IMR-90 (cell line): ENCODE measurements at regions not wholly inside any gene's neighbourhood (a gene's known extent, or its start where the extent isn't known, plus 50 kb on each side); places are given as distances from the start of the nearest gene placed in this dataset.

ENCODE experiments used
- ATAC-seq: fragments of 200-7000 bp; cut with Tn5 transposase; 2 replicates; pipeline ENCODE4 v1.9.1; 2020; ENCODE audit warnings: low read depth, mild to moderate bottlenecking, moderate library complexity
- BruUV-seq: library from RNA; stranded (reverse); fragments of 400-500 nt; replicated peaks from 2 replicates; lab custom pipeline; 2021; lab: Mats Ljungman, UMichigan
- CTCF ChIA-PET: fragments of 300-600 bp; formaldehyde crosslinking; extraction: SDS; loops from one replicate; lab custom pipeline; 2021; ENCODE audit warnings: antibody characterized with exemption; lab: Yijun Ruan, JAX
- POLR2A ChIA-PET: fragments of 300-600 bp; sonication (Branson Sonifier 250); formaldehyde crosslinking; loops from one replicate; lab custom pipeline; 2022; ENCODE audit warnings: antibody characterized with exemption; ENCODE audit not compliant: unreplicated experiment; lab: Charles Lee
- DNase-seq: peaks from one replicate; pipeline ENCODE4 v3.0.0; 2013
- H2AFZ ChIP-seq: replicated peaks from 2 replicates; pipeline ENCODE3; 2013; ENCODE audit warnings: low read length, mild to moderate bottlenecking; ENCODE audit not compliant: poor library complexity
- H2AK5ac ChIP-seq: 2 replicates; pipeline ENCODE4 v1.6.1; 2013; ENCODE audit warnings: low read depth, low read length, inconsistent platforms
- H2AK9ac ChIP-seq: replicated peaks from 2 replicates; pipeline ENCODE3; 2013; ENCODE audit warnings: mild to moderate bottlenecking, low read depth, low read length, moderate library complexity; ENCODE audit not compliant: poor library complexity
- H2BK120ac ChIP-seq: 2 replicates; pipeline ENCODE4 v1.6.1; 2013; ENCODE audit warnings: low read depth, low read length, inconsistent platforms
- H2BK15ac ChIP-seq: 3 replicates; pipeline ENCODE4 v1.6.1; 2013; ENCODE audit warnings: low read depth, low read length, inconsistent platforms
- H2BK20ac ChIP-seq: 2 replicates; pipeline ENCODE4 v1.6.1; 2013; ENCODE audit warnings: low read depth, mild to moderate bottlenecking, inconsistent platforms, low read length, moderate library complexity
- H2BK5ac ChIP-seq: 2 replicates; pipeline ENCODE4 v1.6.1; 2013; ENCODE audit warnings: mild to moderate bottlenecking, low read depth, low read length, inconsistent platforms; ENCODE audit not compliant: poor library complexity, severe bottlenecking
- H3K14ac ChIP-seq: replicated peaks from 2 replicates; pipeline ENCODE4 v1.6.1; 2013; ENCODE audit warnings: low read depth, low read length, inconsistent platforms
- H3K18ac ChIP-seq: 2 replicates; pipeline ENCODE4 v1.6.1; 2013; ENCODE audit warnings: low read depth, low read length, control low read depth
- H3K23ac ChIP-seq: 2 replicates; pipeline ENCODE4 v1.6.1; 2013; ENCODE audit warnings: low read depth, low read length, inconsistent platforms
- H3K27ac ChIP-seq: 2 replicates; pipeline ENCODE4 v1.5.1; 2013; ENCODE audit warnings: mild to moderate bottlenecking, control low read depth, low read length; ENCODE audit not compliant: insufficient read depth
- H3K27me3 ChIP-seq: 2 replicates; pipeline ENCODE4 v1.6.1; 2013; ENCODE audit warnings: low read length; ENCODE audit not compliant: control insufficient read depth, insufficient read depth
- H3K36me3 ChIP-seq: 2 replicates; pipeline ENCODE4 v1.6.1; 2013; ENCODE audit warnings: low read length, mixed read lengths; ENCODE audit not compliant: control insufficient read depth, insufficient read depth
- H3K4ac ChIP-seq: 2 replicates; pipeline ENCODE4 v1.6.1; 2013; ENCODE audit warnings: low read depth, low read length, inconsistent platforms
- H3K4me1 ChIP-seq: 2 replicates; pipeline ENCODE4 v1.6.1; 2013; ENCODE audit warnings: low read length, mixed read lengths; ENCODE audit not compliant: control insufficient read depth, insufficient read depth
- H3K4me2 ChIP-seq: 2 replicates; pipeline ENCODE4 v1.6.1; 2013; ENCODE audit warnings: low read depth, mild to moderate bottlenecking, control low read depth, low read length, moderate library complexity
- H3K4me3 ChIP-seq: 2 replicates; pipeline ENCODE4 v1.5.1; 2013; ENCODE audit warnings: low read depth, mild to moderate bottlenecking, control low read depth, low read length, moderate library complexity; ENCODE audit not compliant: insufficient read depth
- H3K56ac ChIP-seq: 2 replicates; pipeline ENCODE4 v1.6.1; 2013; ENCODE audit warnings: low read length, inconsistent platforms; ENCODE audit not compliant: insufficient read depth; ENCODE audit errors: extremely low read depth
- H3K79me1 ChIP-seq, 2 experiments: 2 replicates each; pipeline ENCODE4 v1.6.1; 2013; ENCODE audit warnings: low read length in 2 of 2, inconsistent platforms in 1 of 2, low read depth in 1 of 2
- H3K9ac ChIP-seq: 2 replicates; pipeline ENCODE4 v1.6.1; 2013; ENCODE audit warnings: low read depth, low read length, control low read depth
- H3K9me1 ChIP-seq: 2 replicates; pipeline ENCODE4 v1.6.1; 2013; ENCODE audit warnings: low read length, inconsistent platforms; ENCODE audit not compliant: insufficient read depth
- H3K9me3 ChIP-seq: 2 replicates; pipeline ENCODE4 v1.6.1; 2013; ENCODE audit warnings: low read length; ENCODE audit not compliant: control insufficient read depth, insufficient read depth
- H4K20me1 ChIP-seq: 2 replicates; pipeline ENCODE4 v1.6.1; 2013; ENCODE audit warnings: low read length, inconsistent platforms; ENCODE audit not compliant: insufficient read depth
- H4K5ac ChIP-seq: 2 replicates; pipeline ENCODE4 v1.6.1; 2013; ENCODE audit warnings: mild to moderate bottlenecking, low read depth, low read length, control low read depth
- H4K8ac ChIP-seq, 2 experiments: 2 replicates each; pipeline ENCODE4 v1.6.1; 2013; ENCODE audit warnings: low read depth in 2 of 2, low read length in 2 of 2, control low read depth in 1 of 2, inconsistent platforms in 1 of 2
- H4K91ac ChIP-seq: 2 replicates; pipeline ENCODE4 v1.6.1; 2013; ENCODE audit warnings: low read depth, low read length, inconsistent platforms; ENCODE audit not compliant: insufficient read depth
- CTCF ChIP-seq: conservative IDR thresholded peaks from 2 replicates; pipeline ENCODE4 v1.5.1; 2012; ENCODE audit warnings: mild to moderate bottlenecking, low read depth, low read length, improper control_type of control experiment
- ELK1 ChIP-seq: fragments of 150-350 bp; IDR thresholded peaks from 2 replicates; pipeline ENCODE4 v1.6.1; 2016; ENCODE audit warnings: low read depth, mild to moderate bottlenecking, low read length, moderate library complexity, borderline replicate concordance
- FOS ChIP-seq: fragments of 150-350 bp; IDR thresholded peaks from 2 replicates; pipeline ENCODE4 v1.6.1; 2016; ENCODE audit warnings: low read depth, low read length
- MAZ ChIP-seq: IDR thresholded peaks from 2 replicates; pipeline ENCODE4 v1.6.1; 2012; ENCODE audit warnings: low read depth, mild to moderate bottlenecking, low read length, improper control_type of control experiment, moderate library complexity, borderline replicate concordance
- RAD21 ChIP-seq: IDR thresholded peaks from 2 replicates; pipeline ENCODE4 v1.6.1; 2012; ENCODE audit warnings: low read length, improper control_type of control experiment
- RFX5 ChIP-seq: IDR thresholded peaks from 2 replicates; pipeline ENCODE4 v1.8.0; 2012; ENCODE audit warnings: low read depth, mild to moderate bottlenecking, low read length, moderate library complexity
- SMC3 ChIP-seq: fragments of 150-350 bp; IDR thresholded peaks from 2 replicates; pipeline ENCODE4 v1.6.1; 2016; ENCODE audit warnings: low read depth, mild to moderate bottlenecking, antibody characterized with exemption, low read length, moderate library complexity
- WGBS, 2 experiments: methylation state at CpG; one replicate each; pipeline versions ENCODE4 v1.1.5 to v1.1.7; 2013; ENCODE audit warnings: missing lambda C conversion rate in 2 of 2; ENCODE audit not compliant: insufficient read length in 1 of 2; ENCODE audit errors: extremely low coverage in 2 of 2; 5-methylcytosine and 5-hydroxymethylcytosine counted together
- dilution Hi-C: fragments of 300-500 bp; cut with HindIII; formaldehyde crosslinking; loops from one replicate; pipeline ENCODE4 v1.14.3; 2018; ENCODE audit warnings: low sequenced_read_pairs; ENCODE audit not compliant: unreplicated experiment
- in situ Hi-C: fragments of 300-500 bp; cut with MboI; formaldehyde crosslinking; loops from 3 replicates; pipeline ENCODE4 v1.14.3; 2019; ENCODE audit warnings: low sequenced_read_pairs, inconsistent platforms, mixed read lengths
- intact Hi-C: fragments of 100-400 bp; cut with micrococcal nuclease; formaldehyde crosslinking; loops from 2 replicates; pipeline ENCODE4 v1.10.0; 2022

GRCh38 chr18:21191596-21192307 is 50.3 kb upstream of the GREB1L start:
- no peak overlapping the region for H3K4me3 ChIP-seq
- H3K9me3 ChIP-seq = no peaks in the 10 kb centered on the region
- H4K8ac ChIP-seq = no peak overlapping the region
- H3K4me1 ChIP-seq = no peaks in the 10 kb centered on the region
- no peak overlapping the region for H2AFZ ChIP-seq
- POLR2A ChIA-PET = no interaction called here
- H4K91ac ChIP-seq = no peak overlapping the region
- H3K9ac ChIP-seq = no peak overlapping the region
- dilution Hi-C loops = no loop called here
- CTCF ChIA-PET = interaction anchor here (0.7 to 2.1 kb wide), 8 partner anchors 8 to 254 kb away, joined by 3 to 8 read pairs (median 4); no protein-coding TSS in a partner anchor
- no peak overlapping the region for H3K56ac ChIP-seq
- H2AK9ac ChIP-seq = no peak overlapping the region
- H3K4me2 ChIP-seq = no peak overlapping the region
- no peak overlapping the region for H2BK120ac ChIP-seq
- intact Hi-C loops = no loop called here
- no peak overlapping the region for H2BK5ac ChIP-seq
- TF ChIP-seq RFX5 (no peak), MAZ (no peak), FOS (no peak), ELK1 (no peak), SMC3 (peak; percentile 42), CTCF (peak; percentile 63), RAD21 (peak; percentile 63)
- H3K9me1 ChIP-seq = no peaks in the 10 kb centered on the region
- H3K27ac ChIP-seq = no peak overlapping the region
- no peaks in the 10 kb centered on the region for H4K20me1 ChIP-seq
- no peak overlapping the region for H3K4ac ChIP-seq
- H3K18ac ChIP-seq = no peak overlapping the region
- H4K5ac ChIP-seq = no peak overlapping the region
- H3K23ac ChIP-seq = no peak overlapping the region
- DNase-seq (peak; percentile 55), ATAC-seq (peak; percentile 90)
- H3K14ac ChIP-seq = no peak overlapping the region
- H2BK20ac ChIP-seq = no peak overlapping the region
- H2AK5ac ChIP-seq = no peak overlapping the region
- no peaks in the 10 kb centered on the region for H3K79me1 ChIP-seq
- whole genome bisulfite sequencing, 2 experiments = 42% methylated on average over 3 of the region's 7 CpGs; no CpG with 5 or more reads in 1 of the 2 experiments
- no peak overlapping the region for H2BK15ac ChIP-seq
- in situ Hi-C loops = no loop called here
- no peaks in the 10 kb centered on the region for H3K36me3 ChIP-seq
- no TSS peak for BruUV-seq
- H3K27me3 ChIP-seq = 0 out of 2 replicates have a peak, but pooled peaks cover 8% of the 10 kb centered on the region
